ENCODE measurements at regions not wholly inside any gene's neighbourhood (a gene's known extent, or its start where the extent isn't known, plus 50 kb on each side); places are given as distances from the start of the nearest gene placed in this dataset.

DNA sequence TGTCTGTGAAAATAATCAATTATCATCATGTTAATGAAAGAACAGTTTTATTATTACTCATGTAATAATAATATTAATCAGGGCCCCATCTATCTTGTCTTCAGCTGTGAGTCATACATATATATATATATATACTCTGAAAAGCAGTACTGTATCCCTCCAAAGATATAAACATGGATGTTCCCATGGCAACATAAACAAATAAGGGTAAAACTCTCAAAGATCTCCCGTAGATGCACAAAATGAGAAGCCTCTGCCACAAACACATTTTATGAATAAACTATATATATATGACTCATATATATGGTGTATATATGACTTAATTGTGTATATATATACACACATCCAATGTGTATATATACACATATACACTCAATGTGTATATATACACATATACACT lies 163.8 kb upstream of the ARHGEF26 start:
- TF ChIP-seq, protein P1, sequence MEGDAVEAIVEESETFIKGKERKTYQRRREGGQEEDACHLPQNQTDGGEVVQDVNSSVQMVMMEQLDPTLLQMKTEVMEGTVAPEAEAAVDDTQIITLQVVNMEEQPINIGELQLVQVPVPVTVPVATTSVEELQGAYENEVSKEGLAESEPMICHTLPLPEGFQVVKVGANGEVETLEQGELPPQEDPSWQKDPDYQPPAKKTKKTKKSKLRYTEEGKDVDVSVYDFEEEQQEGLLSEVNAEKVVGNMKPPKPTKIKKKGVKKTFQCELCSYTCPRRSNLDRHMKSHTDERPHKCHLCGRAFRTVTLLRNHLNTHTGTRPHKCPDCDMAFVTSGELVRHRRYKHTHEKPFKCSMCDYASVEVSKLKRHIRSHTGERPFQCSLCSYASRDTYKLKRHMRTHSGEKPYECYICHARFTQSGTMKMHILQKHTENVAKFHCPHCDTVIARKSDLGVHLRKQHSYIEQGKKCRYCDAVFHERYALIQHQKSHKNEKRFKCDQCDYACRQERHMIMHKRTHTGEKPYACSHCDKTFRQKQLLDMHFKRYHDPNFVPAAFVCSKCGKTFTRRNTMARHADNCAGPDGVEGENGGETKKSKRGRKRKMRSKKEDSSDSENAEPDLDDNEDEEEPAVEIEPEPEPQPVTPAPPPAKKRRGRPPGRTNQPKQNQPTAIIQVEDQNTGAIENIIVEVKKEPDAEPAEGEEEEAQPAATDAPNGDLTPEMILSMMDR (IDR thresholded peaks at IDR 0.05) = no peak
- Histone ChIP-seq H3K27me3 (no peaks in the 10 kb centered on the region), H3K36me3 (no peaks in the 10 kb centered on the region), H3K4me1 (no peaks in the 10 kb centered on the region), H3K27ac (no peak overlapping the region), H3K9me3 (no peaks in the 10 kb centered on the region), H3K4me3 (no peak overlapping the region)
- ATAC-seq (no peak), DNase-seq (no peak)
- intact Hi-C loops (cut with DNase I) = no loop called here

DNA sequence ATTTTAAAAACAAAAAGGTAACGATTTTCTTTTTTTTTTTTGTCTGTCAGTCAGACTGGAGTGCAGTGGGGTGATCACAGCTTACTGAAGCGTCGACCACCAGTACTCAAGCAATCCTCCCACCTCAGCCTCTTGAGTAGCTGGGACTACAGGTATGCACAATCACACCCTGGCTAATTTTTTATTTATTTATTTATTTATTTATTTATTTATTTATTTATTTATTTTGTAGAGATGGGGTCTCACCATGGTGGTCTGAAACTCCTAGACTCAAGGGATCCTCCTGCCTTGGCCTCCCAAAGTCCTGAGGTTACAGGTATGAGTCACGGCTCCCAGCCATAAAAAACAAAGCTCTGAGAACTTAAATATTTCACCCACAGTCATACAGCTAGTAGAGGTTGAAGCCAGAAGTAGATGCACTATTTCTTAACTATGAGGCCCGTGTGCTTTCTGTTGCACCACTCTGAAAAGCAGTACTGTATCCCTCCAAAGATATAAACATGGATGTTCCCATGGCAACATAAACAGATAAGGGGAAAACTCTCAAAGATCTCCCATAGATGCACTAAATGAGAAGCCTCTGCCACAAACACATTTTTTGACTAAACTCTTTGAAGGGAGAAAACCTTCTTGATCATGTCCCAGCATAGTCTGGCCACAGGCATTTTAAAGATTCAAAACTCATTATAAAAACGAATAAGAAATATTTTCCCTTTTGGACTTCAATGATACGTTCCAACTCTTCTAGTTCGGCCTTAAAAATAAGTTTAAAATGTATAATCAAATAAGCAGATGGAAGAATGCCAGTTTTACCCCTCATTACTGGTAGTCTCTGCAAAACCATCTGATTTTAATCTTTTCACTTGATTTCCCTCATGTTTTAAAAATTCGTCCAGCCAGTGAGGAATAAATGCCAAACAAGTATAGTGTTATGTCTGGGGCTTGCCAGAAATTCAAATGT lies 162.3 kb upstream of the ARHGEF26 start:
- no peak overlapping the region for H3K27ac ChIP-seq
- H3K36me3 ChIP-seq = no peaks in the 10 kb centered on the region
- H3K27me3 ChIP-seq = no peaks in the 10 kb centered on the region
- DNase-seq = no peak
- TF ChIP-seq, protein P1 (IDR thresholded peaks at IDR 0.05) = no peak
- H3K9me3 ChIP-seq = no peaks in the 10 kb centered on the region
- H3K4me3 ChIP-seq = no peak overlapping the region
- no peak for ATAC-seq
- intact Hi-C loops (cut with DNase I) = no loop called here
- no peaks in the 10 kb centered on the region for H3K4me1 ChIP-seq

DNA sequence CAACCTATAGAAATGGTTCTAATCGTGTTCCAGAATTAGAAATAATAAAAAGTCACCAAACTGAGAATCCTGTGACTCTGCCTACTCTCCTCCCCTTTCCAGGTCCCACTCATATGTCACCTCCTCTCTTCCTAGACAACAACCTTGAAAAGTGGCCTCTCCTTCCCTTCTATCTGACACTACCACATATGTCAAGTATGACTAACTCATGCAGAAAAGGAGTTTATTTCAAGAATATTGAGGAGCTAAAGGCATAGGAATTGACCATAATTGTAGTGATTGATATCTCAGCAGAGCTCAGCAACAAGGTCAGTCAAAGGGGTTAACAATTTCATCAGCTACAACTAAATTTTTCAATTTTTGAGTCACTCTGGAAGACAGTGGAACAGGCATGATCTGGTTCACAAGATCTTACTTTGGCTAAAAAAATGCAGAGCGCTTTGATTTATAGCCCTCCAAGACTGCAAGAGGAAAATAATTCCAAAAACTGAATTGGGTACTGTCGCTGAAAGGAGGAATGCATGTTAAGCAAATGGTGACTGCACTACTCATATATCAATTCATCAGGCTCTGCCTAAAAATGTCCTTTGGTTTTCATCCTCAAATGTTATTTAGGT lies 160.6 kb upstream of the ARHGEF26 start:
- Histone ChIP-seq H3K4me1 (no peaks in the 10 kb centered on the region), H3K27me3 (no peaks in the 10 kb centered on the region), H3K9me3 (no peaks in the 10 kb centered on the region), H3K36me3 (no peaks in the 10 kb centered on the region), H3K27ac (no peak overlapping the region), H3K4me3 (no peak overlapping the region)
- DNase-seq = no peak
- TF ChIP-seq, protein P1 (IDR thresholded peaks at IDR 0.05) = no peak
- intact Hi-C loops (cut with DNase I) = no loop called here
- ATAC-seq = no peak

DNA sequence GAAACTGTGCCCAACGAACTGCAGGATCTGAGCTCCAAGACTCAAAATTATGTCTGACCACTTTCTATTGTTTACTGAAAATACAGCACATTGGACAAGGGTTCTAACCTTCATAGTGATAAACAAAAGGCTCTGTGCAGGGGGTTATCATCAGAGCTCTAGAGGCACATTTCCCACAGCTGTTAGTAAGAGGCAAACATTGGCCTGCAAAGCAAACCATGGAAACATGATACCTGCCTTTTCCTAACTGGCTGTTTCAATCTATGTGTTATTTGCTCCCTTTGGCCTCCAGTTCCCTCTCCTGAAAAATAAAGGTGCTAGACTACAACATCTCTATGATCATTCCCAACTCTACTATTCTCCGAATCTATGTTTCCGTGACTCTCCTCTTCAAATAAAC lies 159.7 kb upstream of the ARHGEF26 start:
- Histone ChIP-seq H3K4me1 (no peaks in the 10 kb centered on the region), H3K4me3 (no peak overlapping the region), H3K27ac (no peak overlapping the region), H3K9me3 (no peaks in the 10 kb centered on the region), H3K36me3 (no peaks in the 10 kb centered on the region), H3K27me3 (no peaks in the 10 kb centered on the region)
- intact Hi-C loops (cut with DNase I) = no loop called here
- no peak for DNase-seq
- no peak for ATAC-seq
- TF ChIP-seq, protein P1 (IDR thresholded peaks at IDR 0.05) = no peak

DNA sequence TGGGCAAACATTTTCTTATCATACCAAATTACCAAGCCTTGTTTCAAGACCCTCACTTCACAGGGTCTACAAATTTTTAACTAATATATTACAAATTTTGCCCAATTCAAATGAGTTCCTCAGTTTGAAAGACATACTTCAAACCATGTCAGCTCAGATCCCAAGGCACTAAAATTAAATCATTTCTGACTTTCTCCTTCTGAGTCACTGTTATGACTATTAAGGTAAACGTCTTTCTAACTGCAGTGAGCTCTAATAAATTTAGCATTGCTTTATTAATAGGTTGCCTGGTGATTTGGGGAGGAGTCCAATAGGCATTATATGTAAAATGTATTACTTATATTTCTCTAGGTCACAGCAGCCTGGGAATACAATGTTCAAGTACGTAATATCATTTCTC lies 158.2 kb upstream of the ARHGEF26 start:
- TF ChIP-seq, protein P1 (IDR thresholded peaks at IDR 0.05) = no peak
- H3K27ac ChIP-seq = no peak overlapping the region
- ATAC-seq (no peak), DNase-seq (no peak)
- H3K27me3 ChIP-seq = no peaks in the 10 kb centered on the region
- no peaks in the 10 kb centered on the region for H3K36me3 ChIP-seq
- no peaks in the 10 kb centered on the region for H3K4me1 ChIP-seq
- intact Hi-C loops (cut with DNase I) = no loop called here
- no peaks in the 10 kb centered on the region for H3K9me3 ChIP-seq
- no peak overlapping the region for H3K4me3 ChIP-seq
